ENCODE measurements at regions not wholly inside any gene's neighbourhood (a gene's known extent, or its start where the extent isn't known, plus 50 kb on each side); places are given as distances from the start of the nearest gene placed in this dataset.

- DNase-seq (ENCODE audit: low read depth in 2 of 2): no peak
Measured at GRCh38 chr5:165175041-165175440, 1669.6 kb downstream of the MAT2B start.

GRCh38 chr5:165184183-165184582, 1678.8 kb downstream of the MAT2B start:
- no peak for DNase-seq (ENCODE audit: low read depth in 2 of 2)

GRCh38 chr5:165185716-165186115, 1680.3 kb downstream of the MAT2B start:
- no peak for DNase-seq (ENCODE audit: low read depth in 2 of 2)

- DNase-seq (ENCODE audit: low read depth in 2 of 2): no peak
Measured at GRCh38 chr5:165187815-165188214, 1682.4 kb downstream of the MAT2B start.

GRCh38 chr5:165188556-165189175, 1683.2 kb downstream of the MAT2B start:
- DNase-seq (ENCODE audit: low read depth in 2 of 2): no peak

- no peak for DNase-seq (ENCODE audit: low read depth in 2 of 2)
Measured at GRCh38 chr5:165196961-165197360, 1691.5 kb downstream of the MAT2B start.

GRCh38 chr5:165201369-165201768, 1696.0 kb downstream of the MAT2B start:
- DNase-seq (ENCODE audit: low read depth in 2 of 2): no peak

- no peak for DNase-seq (ENCODE audit: low read depth in 2 of 2)
Measured at GRCh38 chr5:165201771-165202518, 1696.5 kb downstream of the MAT2B start.

- DNase-seq (ENCODE audit: low read depth in 2 of 2): no peak
Measured at GRCh38 chr5:165202519-165202910, 1697.1 kb downstream of the MAT2B start.

- no peak for DNase-seq (ENCODE audit: low read depth in 2 of 2)
Measured at GRCh38 chr5:165209101-165209727, 1703.8 kb downstream of the MAT2B start.

GRCh38 chr5:165224366-165225045, 1719.1 kb downstream of the MAT2B start:
- no peak for DNase-seq (ENCODE audit: low read depth in 2 of 2)

- no peak for DNase-seq (ENCODE audit: low read depth in 2 of 2)
Measured at GRCh38 chr5:165227515-165227914, 1722.1 kb downstream of the MAT2B start.

- no peak for DNase-seq (ENCODE audit: low read depth in 2 of 2)
Measured at GRCh38 chr5:165228184-165228583, 1722.8 kb downstream of the MAT2B start.

GRCh38 chr5:165231821-165232508, 1726.5 kb downstream of the MAT2B start:
- no peak for DNase-seq (ENCODE audit: low read depth in 2 of 2)

GRCh38 chr5:165232509-165233028, 1727.2 kb downstream of the MAT2B start:
- DNase-seq (ENCODE audit: low read depth in 2 of 2): no peak

GRCh38 chr5:165241811-165242210, 1736.4 kb downstream of the MAT2B start:
- no peak for DNase-seq (ENCODE audit: low read depth in 2 of 2)

GRCh38 chr5:165242646-165243045, 1737.2 kb downstream of the MAT2B start:
- no peak for DNase-seq (ENCODE audit: low read depth in 2 of 2)

- DNase-seq (ENCODE audit: low read depth in 2 of 2): no peak
Measured at GRCh38 chr5:165244407-165244806, 1739.0 kb downstream of the MAT2B start.

GRCh38 chr5:165258197-165258771, 1752.9 kb downstream of the MAT2B start:
- no peak for DNase-seq (ENCODE audit: low read depth in 2 of 2)

- DNase-seq (ENCODE audit: low read depth in 2 of 2): no peak
Measured at GRCh38 chr5:165260426-165260825, 1755.0 kb downstream of the MAT2B start.

GRCh38 chr5:165263536-165263935, 1758.1 kb downstream of the MAT2B start:
- DNase-seq (ENCODE audit: low read depth in 2 of 2): no peak
